ENCODE measurements at regions not wholly inside any gene's neighbourhood (a gene's known extent, or its start where the extent isn't known, plus 50 kb on each side); places are given as distances from the start of the nearest gene placed in this dataset.
A peak's percentile ranks its signal among the peaks of the same experiment; 100 is the strongest.
"Not testable (repeated sequence)": the region's sequence is repeated elsewhere in the genome, so short reads cannot be mapped to it uniquely, and the experiment has no call there.

DNA sequence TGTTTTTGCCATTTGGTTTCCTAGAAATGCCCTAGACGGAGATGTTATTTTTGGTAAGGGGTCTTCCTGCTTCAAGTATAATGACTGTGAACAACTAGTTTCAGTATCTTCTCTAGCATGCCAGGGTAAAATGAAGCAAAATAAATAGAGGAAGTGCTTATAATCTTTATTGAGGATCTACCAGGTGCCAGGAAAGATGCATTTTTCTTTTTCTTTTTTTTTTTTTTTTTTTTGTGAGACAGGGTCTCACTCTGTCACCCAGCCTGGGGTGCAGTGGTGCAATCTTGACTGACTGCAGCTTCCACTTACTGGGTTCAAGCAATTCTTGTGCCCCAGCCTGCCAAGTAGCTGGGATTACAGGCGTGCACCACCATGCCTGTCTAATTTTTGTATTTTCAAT is 146.6 kb upstream of the GRK3 start:
- not testable (repeated sequence) for DNase-seq (ENCODE audit: low read depth in 2 of 2)

GRCh38 chr22:25419247-25420113 is 145.0 kb upstream of the GRK3 start:
- no peak for DNase-seq (ENCODE audit: low read depth in 2 of 2)

DNA sequence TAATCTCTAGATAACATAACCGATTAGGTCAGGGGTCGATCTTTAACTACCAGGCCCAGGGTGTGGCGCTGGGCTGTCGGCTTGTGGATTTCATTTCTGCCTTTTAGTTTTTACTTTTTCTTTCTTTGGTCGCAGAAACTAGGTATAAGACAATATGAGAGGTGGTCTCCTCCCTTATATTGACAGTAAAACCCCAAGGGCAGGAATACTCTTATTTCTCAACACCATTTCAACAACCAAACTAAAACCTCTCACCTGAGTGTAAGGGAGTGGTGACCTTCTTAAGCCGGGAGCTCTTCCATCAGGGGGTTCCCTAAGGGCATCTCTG is 144.4 kb upstream of the GRK3 start:
- not testable (repeated sequence) for DNase-seq (ENCODE audit: low read depth in 2 of 2)

DNA sequence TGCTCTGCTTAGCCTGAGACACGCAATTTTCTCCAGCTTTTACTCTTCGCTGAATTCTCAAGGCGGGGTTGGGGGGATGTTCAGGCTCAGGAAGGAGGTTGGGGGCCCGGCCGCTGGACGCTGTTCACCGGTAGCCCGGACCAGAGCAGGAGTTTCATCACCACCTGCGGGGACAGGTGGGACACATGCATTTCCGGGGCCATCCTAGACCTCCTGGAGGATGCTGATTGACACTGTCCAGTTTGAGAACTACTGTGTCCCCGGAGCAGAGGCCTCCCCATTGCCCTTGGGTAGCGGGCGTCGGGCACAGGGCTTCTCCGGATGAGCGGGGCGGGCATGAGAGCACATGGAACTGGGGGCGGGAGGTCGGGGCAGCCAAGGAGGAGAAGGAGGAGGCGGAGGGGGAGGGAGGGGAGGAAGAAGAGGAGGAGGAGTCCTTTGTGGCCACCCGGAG is 144.0 kb upstream of the GRK3 start:
- DNase-seq (ENCODE audit: low read depth in 2 of 2): no peak

- no peak for DNase-seq (ENCODE audit: low read depth in 2 of 2)
Observed at GRCh38 chr22:25420925-25421904, 143.3 kb upstream of the GRK3 start.

DNA sequence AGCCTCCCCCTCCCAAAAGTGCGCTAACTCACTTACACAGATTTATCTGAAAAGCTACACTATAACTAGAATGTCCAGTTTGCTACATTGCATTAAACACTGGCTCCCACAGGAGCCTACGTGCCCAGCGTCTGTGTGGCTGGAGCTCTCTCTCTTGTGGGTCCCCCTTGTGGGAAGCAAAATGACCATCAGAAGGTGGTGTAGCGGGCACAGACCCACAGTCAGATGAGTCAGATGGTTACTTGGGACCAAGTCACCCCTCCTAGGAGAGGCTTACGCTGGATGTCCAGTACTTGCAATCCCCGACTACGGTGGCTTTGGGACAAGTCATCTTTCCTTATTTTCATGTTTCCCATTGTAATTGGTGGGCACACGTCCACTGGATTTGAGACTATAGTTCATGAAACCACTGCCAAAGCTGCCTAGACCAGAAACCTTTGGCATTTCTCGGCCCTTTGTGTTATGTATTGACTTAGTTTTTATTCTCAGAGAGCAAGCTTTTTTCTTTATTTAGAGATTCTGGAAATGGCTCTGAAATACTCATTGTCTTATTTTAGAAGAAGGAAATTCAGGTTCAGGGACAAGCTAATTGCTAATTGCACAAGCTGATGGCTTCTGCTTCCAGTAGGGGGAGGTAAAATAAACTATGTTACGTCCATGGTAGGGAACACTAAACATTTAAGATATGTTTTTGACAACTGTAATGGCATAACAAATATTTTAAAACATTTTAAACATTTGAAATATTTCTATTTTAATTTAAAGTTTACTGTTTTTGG is 137.8 kb upstream of the GRK3 start:
- not testable (repeated sequence) for DNase-seq (ENCODE audit: low read depth in 2 of 2)

DNA sequence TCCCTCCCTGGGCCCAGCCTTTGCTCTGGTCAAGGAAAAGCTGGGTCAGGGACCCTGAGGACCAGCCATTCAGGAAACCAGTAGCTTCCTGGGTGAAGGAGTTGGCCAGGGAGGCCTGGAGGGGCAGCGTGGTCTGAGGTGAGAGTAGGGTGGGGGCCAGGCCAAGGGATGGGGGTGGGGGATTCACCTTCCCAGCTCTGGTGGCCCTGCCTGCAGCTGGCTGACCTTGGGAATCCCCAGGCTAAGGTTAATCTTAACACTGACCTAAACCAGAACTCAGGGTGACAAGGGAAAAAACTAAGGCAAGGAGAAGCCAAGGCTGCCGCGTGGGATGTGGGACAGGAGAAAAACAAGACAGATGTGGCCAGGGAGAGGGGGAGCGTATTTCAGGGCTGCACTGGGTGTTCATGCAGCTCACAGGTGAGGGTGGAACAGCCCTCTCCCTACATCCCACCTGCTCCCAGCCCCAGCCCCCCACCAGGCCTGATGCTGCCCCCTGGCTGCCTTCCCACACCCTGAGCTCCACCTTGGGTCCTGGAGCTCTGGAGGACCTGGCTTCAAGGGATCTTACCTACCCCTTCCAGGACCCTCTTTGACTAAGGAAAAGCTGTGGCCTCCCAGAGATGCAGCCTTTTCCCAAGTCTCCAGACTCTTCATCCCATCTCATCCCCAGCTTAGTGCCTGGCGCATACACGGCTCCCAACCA is 132.7 kb upstream of the GRK3 start:
- DNase-seq (ENCODE audit: low read depth in 2 of 2): not testable (repeated sequence)

- DNase-seq (ENCODE audit: low read depth in 2 of 2): not testable (repeated sequence)
Observed at GRCh38 chr22:25433381-25433970, 131.0 kb upstream of the GRK3 start.

GRCh38 chr22:25437414-25438160 is 126.9 kb upstream of the GRK3 start:
- no peak for DNase-seq (ENCODE audit: low read depth in 2 of 2)

DNA sequence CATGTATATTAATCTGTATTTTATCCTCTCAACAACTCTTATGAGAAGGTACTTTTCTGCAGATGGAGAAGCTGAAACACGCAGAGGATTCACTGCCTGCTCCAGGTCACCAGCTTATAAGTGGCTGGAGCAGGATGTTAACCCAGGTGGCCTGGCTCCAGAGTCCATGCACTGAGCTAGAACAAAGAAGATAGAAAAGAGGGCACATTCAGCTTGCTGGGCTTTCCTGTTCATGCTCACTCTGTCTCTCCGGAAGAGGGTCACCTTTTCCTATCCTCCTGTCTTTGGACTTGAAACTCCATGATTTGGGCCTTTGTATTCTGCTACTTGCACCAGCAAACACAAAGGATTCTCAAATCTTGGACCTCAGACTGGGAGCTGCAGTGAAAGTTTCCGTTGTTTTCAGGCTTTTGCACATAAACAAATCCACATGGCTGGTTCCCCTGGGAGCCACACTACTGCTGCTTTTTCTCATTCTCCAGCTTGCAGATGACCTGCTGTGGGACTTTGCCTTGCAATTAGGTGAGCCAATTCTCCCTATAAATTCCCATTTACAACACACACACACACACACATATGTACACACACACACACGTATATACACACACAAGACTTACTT is 117.3 kb upstream of the GRK3 start:
- no peak for DNase-seq (ENCODE audit: low read depth in 2 of 2)

GRCh38 chr22:25447686-25448434 is 116.6 kb upstream of the GRK3 start:
- peak; percentile 76 to 81 for DNase-seq (ENCODE audit: low read depth in 2 of 2)

GRCh38 chr22:25448435-25449051 is 115.9 kb upstream of the GRK3 start:
- no peak for DNase-seq (ENCODE audit: low read depth in 2 of 2)

DNA sequence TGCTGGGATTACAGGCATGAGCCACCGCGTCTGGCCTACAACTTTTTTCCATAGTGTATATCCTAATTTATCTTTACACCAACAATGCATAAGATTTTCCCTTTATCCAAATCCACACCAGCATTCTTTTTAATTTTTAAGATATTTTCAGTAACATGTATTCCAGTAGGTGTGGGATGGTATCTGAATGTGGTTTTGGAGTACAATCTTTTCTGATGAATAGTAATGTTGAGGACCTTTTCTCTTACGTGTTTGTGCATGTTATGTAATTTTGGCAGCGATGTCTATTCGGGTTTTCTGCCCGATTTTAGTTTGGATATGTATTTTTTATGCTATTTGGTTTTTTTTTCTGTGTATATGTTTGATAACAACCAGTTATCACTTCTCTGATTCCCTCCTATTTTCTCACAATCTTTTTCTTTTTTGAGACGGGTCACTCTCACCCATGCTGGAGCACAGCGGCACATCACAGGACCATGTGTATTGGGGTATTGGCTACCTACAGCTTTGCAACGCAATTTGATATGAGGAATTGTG is 114.6 kb upstream of the GRK3 start:
- no peak for DNase-seq (ENCODE audit: low read depth in 2 of 2)

DNA sequence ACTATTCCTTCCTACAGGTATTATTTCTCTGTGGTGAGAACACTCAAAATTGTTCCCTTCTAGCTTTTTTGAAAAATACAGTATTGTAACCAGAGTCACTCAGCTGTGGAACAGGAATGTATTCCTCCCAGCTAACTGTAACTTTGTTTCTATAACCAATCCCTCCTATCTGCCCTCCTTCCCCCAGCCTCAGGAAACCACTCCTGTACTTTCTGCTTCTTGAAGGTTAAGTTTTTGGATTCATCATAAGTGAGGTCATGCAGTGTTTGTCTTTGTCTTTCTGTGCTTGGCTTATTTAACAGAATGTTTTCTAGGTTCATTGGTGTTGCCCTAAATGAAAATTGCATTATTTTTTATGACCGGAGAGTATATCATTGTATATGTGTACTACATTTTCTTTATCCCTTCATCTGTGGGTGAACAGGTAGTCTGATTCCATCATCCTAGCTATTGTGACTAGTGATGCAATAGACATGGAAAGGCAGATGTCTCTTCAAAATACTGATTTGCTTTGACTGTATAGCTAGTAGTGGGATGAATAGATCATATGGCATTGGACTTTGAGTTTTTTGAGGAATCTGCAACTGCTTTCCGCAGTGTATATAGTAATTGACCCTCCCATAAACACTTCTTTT is 112.9 kb upstream of the GRK3 start:
- DNase-seq (ENCODE audit: low read depth in 2 of 2): no peak

DNA sequence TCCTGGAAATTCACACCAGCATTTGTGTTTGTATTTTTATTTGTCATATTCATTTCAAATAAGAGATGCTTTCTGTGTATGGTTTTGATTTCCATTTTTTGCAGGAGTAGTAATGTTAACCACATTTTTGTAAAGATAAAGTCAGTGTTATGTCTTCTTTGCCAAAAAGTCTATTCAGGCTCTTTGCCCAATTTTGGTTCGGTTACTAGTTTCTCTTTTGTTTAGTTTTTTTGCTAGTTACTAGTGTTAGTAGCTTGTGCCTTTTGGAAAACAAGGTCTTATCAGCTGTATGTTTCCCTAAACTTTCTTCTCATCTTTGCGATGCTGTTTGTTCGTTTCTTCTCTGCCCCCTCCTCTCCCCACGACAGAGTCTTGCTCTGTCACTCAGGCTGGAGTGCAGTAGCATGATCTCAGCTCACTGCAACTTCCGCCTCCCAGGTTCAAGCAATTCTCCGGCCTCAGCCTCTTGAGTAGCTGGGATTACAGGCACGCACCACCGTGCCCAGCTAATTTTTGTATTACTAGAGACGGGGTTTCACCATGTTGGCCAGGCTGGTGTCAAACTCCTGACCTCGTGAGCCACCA is 112.3 kb upstream of the GRK3 start:
- DNase-seq (ENCODE audit: low read depth in 2 of 2): no peak

DNA sequence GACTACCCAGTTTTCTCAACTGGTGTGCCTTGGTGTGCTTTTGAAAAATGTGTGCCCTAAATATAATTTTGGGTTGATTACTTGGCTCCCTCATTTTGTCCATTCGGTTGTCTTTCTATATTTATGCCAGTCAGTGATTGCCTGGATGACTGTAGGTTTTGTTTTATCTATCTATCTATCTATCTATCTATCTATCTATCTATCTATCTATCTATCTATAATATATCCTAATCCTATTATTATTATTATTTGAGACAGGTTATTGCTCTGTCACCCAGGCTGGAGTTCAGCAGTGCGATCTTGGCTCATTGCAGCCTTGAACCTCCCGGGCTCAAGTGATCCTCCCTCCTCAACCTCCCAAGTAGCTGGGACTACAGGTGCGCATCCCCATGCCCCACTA is 111.4 kb upstream of the GRK3 start:
- DNase-seq (ENCODE audit: low read depth in 2 of 2): no peak

DNA sequence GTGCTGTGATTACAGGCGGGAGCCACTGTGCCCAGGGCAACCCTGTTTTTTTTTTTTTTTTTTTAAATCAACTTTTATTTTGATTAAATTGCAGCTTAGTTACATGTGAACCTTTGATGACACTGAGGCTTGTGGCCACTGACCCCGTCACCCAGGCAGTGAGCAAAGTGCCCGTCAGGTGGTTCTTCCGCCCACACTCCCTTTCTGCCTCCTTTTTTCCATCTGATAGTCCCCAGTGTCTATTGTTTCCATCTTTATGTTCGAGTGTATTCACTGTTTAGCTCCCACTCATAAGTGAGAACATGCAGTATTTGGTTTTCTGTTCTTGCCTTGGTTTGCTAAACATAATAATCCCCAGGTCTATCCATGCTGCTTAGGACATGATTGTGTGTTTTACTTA is 110.9 kb upstream of the GRK3 start:
- DNase-seq (ENCODE audit: low read depth in 2 of 2): no peak

Measured in activated CD8-positive, alpha-beta memory T cell treated with anti-CD3 and anti-CD28 coated beads for 4 hours (primary cell).